ENCODE measurements at regions not wholly inside any gene's neighbourhood (a gene's known extent, or its start where the extent isn't known, plus 50 kb on each side); places are given as distances from the start of the nearest gene placed in this dataset.

GRCh38 chr12:90631591-90632212 is 323.3 kb downstream of the CCER1 start:
- Histone ChIP-seq H3K4me3 (ENCODE audit: low read length) (no peak overlapping the region), H3K27me3 (ENCODE audit: insufficient read depth, low read length) (no peaks in the 10 kb centered on the region), H3K36me3 (ENCODE audit: insufficient read depth, low read depth, low read length) (no peaks in the 10 kb centered on the region), H3K9ac (ENCODE audit: low read depth, low read length) (no peak overlapping the region), H3K9me3 (ENCODE audit: insufficient read depth, low read depth, low read length) (peaks cover 5% of the 10 kb centered on the region; the same call in 1 of the 2 replicates), H3K27ac (ENCODE audit: low read length) (no peak overlapping the region), H3K4me1 (ENCODE audit: insufficient read depth, low read length) (no peaks in the 10 kb centered on the region)

- Histone ChIP-seq H3K9ac (ENCODE audit: low read depth, low read length) (no peak overlapping the region), H3K27ac (ENCODE audit: low read length) (no peak overlapping the region), H3K27me3 (ENCODE audit: insufficient read depth, low read length) (no peaks in the 10 kb centered on the region), H3K36me3 (ENCODE audit: insufficient read depth, low read depth, low read length) (no peaks in the 10 kb centered on the region), H3K4me3 (ENCODE audit: low read length) (no peak overlapping the region), H3K4me1 (ENCODE audit: insufficient read depth, low read length) (no peaks in the 10 kb centered on the region), H3K9me3 (ENCODE audit: insufficient read depth, low read depth, low read length) (peaks cover 5% of the 10 kb centered on the region; the same call in 1 of the 2 replicates)
Measured at GRCh38 chr12:90630006-90630405, 325.0 kb downstream of the CCER1 start.

GRCh38 chr12:90628213-90628612 is 326.8 kb downstream of the CCER1 start:
- Histone ChIP-seq H3K27ac (ENCODE audit: low read length) (no peak overlapping the region), H3K4me1 (ENCODE audit: insufficient read depth, low read length) (no peaks in the 10 kb centered on the region), H3K9me3 (ENCODE audit: insufficient read depth, low read depth, low read length) (peaks cover 3% of the 10 kb centered on the region; the same call in 1 of the 2 replicates), H3K4me3 (ENCODE audit: low read length) (no peak overlapping the region), H3K36me3 (ENCODE audit: insufficient read depth, low read depth, low read length) (no peaks in the 10 kb centered on the region), H3K27me3 (ENCODE audit: insufficient read depth, low read length) (no peaks in the 10 kb centered on the region), H3K9ac (ENCODE audit: low read depth, low read length) (no peak overlapping the region)

- Histone ChIP-seq H3K4me1 (ENCODE audit: insufficient read depth, low read length) (no peaks in the 10 kb centered on the region), H3K9ac (ENCODE audit: low read depth, low read length) (no peak overlapping the region), H3K4me3 (ENCODE audit: low read length) (no peak overlapping the region), H3K27me3 (ENCODE audit: insufficient read depth, low read length) (no peaks in the 10 kb centered on the region), H3K9me3 (ENCODE audit: insufficient read depth, low read depth, low read length) (no peaks in the 10 kb centered on the region), H3K27ac (ENCODE audit: low read length) (no peak overlapping the region), H3K36me3 (ENCODE audit: insufficient read depth, low read depth, low read length) (no peaks in the 10 kb centered on the region)
Measured at GRCh38 chr12:90627180-90627896, 327.6 kb downstream of the CCER1 start.

GRCh38 chr12:90622431-90622830 is 332.5 kb downstream of the CCER1 start:
- H3K4me1 ChIP-seq (ENCODE audit: insufficient read depth, low read length) = no peaks in the 10 kb centered on the region
- H3K9me3 ChIP-seq (ENCODE audit: insufficient read depth, low read depth, low read length) = no peaks in the 10 kb centered on the region
- no peak overlapping the region for H3K27ac ChIP-seq (ENCODE audit: low read length)
- H3K4me3 ChIP-seq (ENCODE audit: low read length) = no peak overlapping the region
- H3K36me3 ChIP-seq (ENCODE audit: insufficient read depth, low read depth, low read length) = no peaks in the 10 kb centered on the region
- H3K9ac ChIP-seq (ENCODE audit: low read depth, low read length) = no peak overlapping the region
- no peaks in the 10 kb centered on the region for H3K27me3 ChIP-seq (ENCODE audit: insufficient read depth, low read length)

- no peak overlapping the region for H3K27ac ChIP-seq (ENCODE audit: low read length)
Measured at GRCh38 chr12:90621927-90622326, 333.0 kb downstream of the CCER1 start.

GRCh38 chr12:90619943-90620342 is 335.0 kb downstream of the CCER1 start:
- H3K27ac ChIP-seq (ENCODE audit: low read length) = no peak overlapping the region
- H3K27me3 ChIP-seq (ENCODE audit: insufficient read depth, low read length) = no peaks in the 10 kb centered on the region
- H3K4me3 ChIP-seq (ENCODE audit: low read length) = no peak overlapping the region
- H3K9me3 ChIP-seq (ENCODE audit: insufficient read depth, low read depth, low read length) = no peaks in the 10 kb centered on the region
- no peaks in the 10 kb centered on the region for H3K36me3 ChIP-seq (ENCODE audit: insufficient read depth, low read depth, low read length)
- H3K9ac ChIP-seq (ENCODE audit: low read depth, low read length) = no peak overlapping the region
- H3K4me1 ChIP-seq (ENCODE audit: insufficient read depth, low read length) = no peaks in the 10 kb centered on the region

More at GRCh38 chr12:90621927-90622326, 333.0 kb downstream of the CCER1 start:
- H3K9ac ChIP-seq (ENCODE audit: low read depth, low read length) = no peak overlapping the region
- no peaks in the 10 kb centered on the region for H3K9me3 ChIP-seq (ENCODE audit: insufficient read depth, low read depth, low read length)
- H3K4me1 ChIP-seq (ENCODE audit: insufficient read depth, low read length) = no peaks in the 10 kb centered on the region
- no peak overlapping the region for H3K4me3 ChIP-seq (ENCODE audit: low read length)
- no peaks in the 10 kb centered on the region for H3K36me3 ChIP-seq (ENCODE audit: insufficient read depth, low read depth, low read length)
- H3K27me3 ChIP-seq (ENCODE audit: insufficient read depth, low read length) = no peaks in the 10 kb centered on the region

- H3K4me3 ChIP-seq (ENCODE audit: low read length) = no peak overlapping the region
- no peak overlapping the region for H3K9ac ChIP-seq (ENCODE audit: low read depth, low read length)
- no peaks in the 10 kb centered on the region for H3K27me3 ChIP-seq (ENCODE audit: insufficient read depth, low read length)
- no peaks in the 10 kb centered on the region for H3K9me3 ChIP-seq (ENCODE audit: insufficient read depth, low read depth, low read length)
- H3K27ac ChIP-seq (ENCODE audit: low read length) = no peak overlapping the region
- no peaks in the 10 kb centered on the region for H3K36me3 ChIP-seq (ENCODE audit: insufficient read depth, low read depth, low read length)
- no peaks in the 10 kb centered on the region for H3K4me1 ChIP-seq (ENCODE audit: insufficient read depth, low read length)
Measured at GRCh38 chr12:90618586-90618985, 336.4 kb downstream of the CCER1 start.

GRCh38 chr12:90611891-90612290 is 343.1 kb downstream of the CCER1 start:
- Histone ChIP-seq H3K27ac (ENCODE audit: low read length) (no peak overlapping the region), H3K27me3 (ENCODE audit: insufficient read depth, low read length) (no peaks in the 10 kb centered on the region), H3K9ac (ENCODE audit: low read depth, low read length) (no peak overlapping the region), H3K9me3 (ENCODE audit: insufficient read depth, low read depth, low read length) (no peaks in the 10 kb centered on the region), H3K4me1 (ENCODE audit: insufficient read depth, low read length) (no peaks in the 10 kb centered on the region), H3K4me3 (ENCODE audit: low read length) (no peak overlapping the region), H3K36me3 (ENCODE audit: insufficient read depth, low read depth, low read length) (no peaks in the 10 kb centered on the region)

GRCh38 chr12:90611048-90611447 is 343.9 kb downstream of the CCER1 start:
- Histone ChIP-seq H3K4me1 (ENCODE audit: insufficient read depth, low read length) (no peaks in the 10 kb centered on the region), H3K4me3 (ENCODE audit: low read length) (no peak overlapping the region), H3K27ac (ENCODE audit: low read length) (no peak overlapping the region), H3K9ac (ENCODE audit: low read depth, low read length) (no peak overlapping the region), H3K27me3 (ENCODE audit: insufficient read depth, low read length) (no peaks in the 10 kb centered on the region), H3K36me3 (ENCODE audit: insufficient read depth, low read depth, low read length) (no peaks in the 10 kb centered on the region), H3K9me3 (ENCODE audit: insufficient read depth, low read depth, low read length) (no peaks in the 10 kb centered on the region)

- H3K36me3 ChIP-seq (ENCODE audit: insufficient read depth, low read depth, low read length) = no peaks in the 10 kb centered on the region
- no peaks in the 10 kb centered on the region for H3K4me1 ChIP-seq (ENCODE audit: insufficient read depth, low read length)
- H3K4me3 ChIP-seq (ENCODE audit: low read length) = no peak overlapping the region
- no peak overlapping the region for H3K27ac ChIP-seq (ENCODE audit: low read length)
- H3K9me3 ChIP-seq (ENCODE audit: insufficient read depth, low read depth, low read length) = no peaks in the 10 kb centered on the region
- no peaks in the 10 kb centered on the region for H3K27me3 ChIP-seq (ENCODE audit: insufficient read depth, low read length)
- no peak overlapping the region for H3K9ac ChIP-seq (ENCODE audit: low read depth, low read length)
Measured at GRCh38 chr12:90593596-90594295, 361.2 kb downstream of the CCER1 start.

- Histone ChIP-seq H3K9me3 (ENCODE audit: insufficient read depth, low read depth, low read length) (no peaks in the 10 kb centered on the region), H3K9ac (ENCODE audit: low read depth, low read length) (no peak overlapping the region), H3K36me3 (ENCODE audit: insufficient read depth, low read depth, low read length) (no peaks in the 10 kb centered on the region), H3K4me3 (ENCODE audit: low read length) (no peak overlapping the region), H3K27me3 (ENCODE audit: insufficient read depth, low read length) (no peaks in the 10 kb centered on the region), H3K4me1 (ENCODE audit: insufficient read depth, low read length) (no peaks in the 10 kb centered on the region), H3K27ac (ENCODE audit: low read length) (no peak overlapping the region)
Measured at GRCh38 chr12:90589956-90590355, 365.0 kb downstream of the CCER1 start.
